GM12872 (cell line): ENCODE measurements at regions not wholly inside any gene's neighbourhood (a gene's known extent, or its start where the extent isn't known, plus 50 kb on each side); places are given as distances from the start of the nearest gene placed in this dataset.

ENCODE experiments used
- TF ChIP-seq, protein P1 (sequence below): IDR thresholded peaks from 3 replicates; pipeline ENCODE4 v1.5.1; 2011; ENCODE audit warnings: low read depth, mild to moderate bottlenecking, low read length, moderate library complexity; ENCODE audit not compliant: insufficient read depth

DNA sequence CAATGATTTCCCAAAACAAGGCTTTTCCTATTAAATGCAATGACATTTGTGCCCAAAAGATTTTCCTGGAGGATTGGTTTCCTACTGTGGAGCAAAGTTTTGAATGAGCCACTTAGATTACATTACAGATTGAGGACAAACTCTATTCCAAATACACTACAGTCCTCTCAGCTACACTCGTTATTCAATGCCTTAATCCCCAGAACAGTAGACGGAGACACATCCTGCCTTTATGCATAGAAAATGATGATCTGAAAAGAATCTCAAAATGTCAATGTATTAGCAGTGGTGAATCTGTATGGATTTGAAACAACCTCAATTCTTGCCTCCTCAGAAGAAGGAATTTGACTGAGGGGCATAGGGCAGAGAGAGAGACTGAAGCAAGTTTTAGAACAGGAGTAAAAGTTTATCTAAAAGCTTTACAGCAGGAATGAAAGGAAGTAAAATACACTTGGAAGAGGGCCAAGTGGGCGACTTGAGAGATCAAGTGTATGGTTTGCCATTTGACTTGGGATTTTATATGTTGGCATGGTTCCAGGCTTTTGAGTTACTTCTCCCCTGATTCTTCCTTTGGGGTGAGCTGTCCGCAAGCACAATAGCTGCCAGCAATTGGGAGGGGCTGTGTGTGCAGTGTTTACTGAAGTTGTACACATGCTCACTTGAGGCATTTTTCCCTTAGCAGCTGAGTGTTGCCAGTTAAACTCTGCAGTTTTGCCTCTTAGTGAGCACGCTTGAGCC, 891.9 kb upstream of the MBL2 start:
- TF ChIP-seq, protein P1, sequence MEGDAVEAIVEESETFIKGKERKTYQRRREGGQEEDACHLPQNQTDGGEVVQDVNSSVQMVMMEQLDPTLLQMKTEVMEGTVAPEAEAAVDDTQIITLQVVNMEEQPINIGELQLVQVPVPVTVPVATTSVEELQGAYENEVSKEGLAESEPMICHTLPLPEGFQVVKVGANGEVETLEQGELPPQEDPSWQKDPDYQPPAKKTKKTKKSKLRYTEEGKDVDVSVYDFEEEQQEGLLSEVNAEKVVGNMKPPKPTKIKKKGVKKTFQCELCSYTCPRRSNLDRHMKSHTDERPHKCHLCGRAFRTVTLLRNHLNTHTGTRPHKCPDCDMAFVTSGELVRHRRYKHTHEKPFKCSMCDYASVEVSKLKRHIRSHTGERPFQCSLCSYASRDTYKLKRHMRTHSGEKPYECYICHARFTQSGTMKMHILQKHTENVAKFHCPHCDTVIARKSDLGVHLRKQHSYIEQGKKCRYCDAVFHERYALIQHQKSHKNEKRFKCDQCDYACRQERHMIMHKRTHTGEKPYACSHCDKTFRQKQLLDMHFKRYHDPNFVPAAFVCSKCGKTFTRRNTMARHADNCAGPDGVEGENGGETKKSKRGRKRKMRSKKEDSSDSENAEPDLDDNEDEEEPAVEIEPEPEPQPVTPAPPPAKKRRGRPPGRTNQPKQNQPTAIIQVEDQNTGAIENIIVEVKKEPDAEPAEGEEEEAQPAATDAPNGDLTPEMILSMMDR = no peak

DNA sequence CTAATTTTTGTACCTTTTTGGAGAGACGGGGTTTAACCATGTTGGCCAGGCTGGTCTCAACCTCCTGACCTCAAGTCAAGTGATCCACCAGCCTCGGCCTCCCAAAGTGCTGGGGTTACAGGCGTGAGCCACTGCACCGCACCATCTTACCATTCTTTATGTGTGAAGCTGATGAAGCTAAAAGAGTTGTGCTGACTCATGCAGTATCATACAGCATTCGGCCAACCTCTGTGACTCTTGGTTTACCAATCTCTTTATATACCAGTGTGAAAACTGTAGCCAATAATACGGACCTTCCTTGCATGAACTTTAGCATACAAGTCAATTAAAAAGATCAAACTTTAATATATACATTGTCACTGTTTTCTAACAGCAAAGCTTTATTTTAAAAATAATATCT, 878.2 kb upstream of the MBL2 start:
- TF ChIP-seq, protein P1 = no peak

DNA sequence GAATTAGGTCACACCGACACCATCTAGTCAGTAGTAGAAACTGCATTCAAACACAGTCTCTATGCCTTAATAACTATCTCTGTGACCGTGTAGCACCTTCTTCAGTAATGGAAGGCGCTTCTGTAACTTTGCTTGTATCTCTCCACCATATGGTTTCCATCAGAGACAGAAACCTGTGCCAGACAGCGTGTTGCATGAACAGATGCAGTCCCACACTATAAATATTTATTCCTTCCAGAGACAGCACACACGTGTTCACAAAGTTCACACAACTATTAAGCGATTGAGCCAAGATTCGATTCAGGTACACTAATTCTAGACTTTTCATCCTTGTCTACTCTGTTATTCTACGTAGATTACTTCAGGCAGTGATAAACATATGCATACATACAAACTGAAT, 873.9 kb upstream of the MBL2 start:
- TF ChIP-seq, protein P1 = no peak

- TF ChIP-seq, protein P1 = no peak
These were observed 873.4 kb upstream of the MBL2 start for GRCh38 chr10:53645951-53646350.

DNA sequence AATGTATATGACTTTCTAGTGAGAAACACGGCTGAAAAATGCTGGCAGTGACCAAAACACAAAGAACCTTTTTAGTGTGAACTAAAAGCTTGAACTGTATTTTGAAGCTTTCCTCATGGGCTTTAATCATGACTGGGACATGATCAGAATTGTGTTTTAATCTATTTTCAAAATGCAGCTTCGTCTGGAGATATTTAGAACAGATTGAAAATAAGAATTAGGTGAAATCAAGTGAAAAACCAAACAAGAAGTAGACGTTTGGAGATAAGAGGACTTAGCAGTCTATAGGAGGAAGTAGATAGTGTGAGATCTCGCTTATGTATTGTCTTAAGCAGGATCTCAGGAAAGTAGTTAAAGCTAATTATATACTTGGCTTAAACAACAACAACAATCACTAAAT, 865.4 kb upstream of the MBL2 start:
- TF ChIP-seq, protein P1 = no peak

GRCh38 chr10:53624722-53625121, 852.1 kb upstream of the MBL2 start:
- TF ChIP-seq, protein P1 = no peak

DNA sequence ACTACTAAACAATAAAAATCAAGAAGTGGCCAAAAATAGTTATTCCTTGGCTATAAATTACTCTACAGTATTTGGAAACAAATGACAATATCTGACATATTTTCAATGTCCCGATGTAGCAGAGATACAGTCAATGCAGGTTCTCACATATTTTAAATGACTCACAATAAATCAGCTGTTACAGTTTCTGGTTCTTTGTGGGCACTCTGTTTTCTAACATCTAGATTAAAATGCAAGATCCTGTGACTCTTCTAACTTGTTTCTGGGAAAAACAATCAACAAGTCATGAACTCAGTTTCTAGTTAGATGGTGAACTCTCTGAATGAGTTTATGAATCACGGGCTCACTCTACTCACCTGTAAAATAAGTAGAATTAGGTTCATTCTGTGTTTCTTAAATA, 849.6 kb upstream of the MBL2 start:
- TF ChIP-seq, protein P1 = no peak
